Loucy (cell line): ENCODE measurements at regions not wholly inside any gene's neighbourhood (a gene's known extent, or its start where the extent isn't known, plus 50 kb on each side); places are given as distances from the start of the nearest gene placed in this dataset.

Source experiments
- H2AFZ ChIP-seq: fragments of 200-600 bp; sonication (generic); 2 replicates; pipeline ENCODE4 v1.6.0; 2016; ENCODE audit warnings: antibody characterized with exemption, mild to moderate bottlenecking, low read length, moderate library complexity
- H3F3A ChIP-seq: fragments of 200-600 bp; 2 replicates; pipeline ENCODE4 v1.6.0; 2016; ENCODE audit warnings: antibody characterized with exemption, low read depth, mild to moderate bottlenecking
- H3K27me3 ChIP-seq: fragments of 200-600 bp; sonication (generic); 2 replicates; pipeline ENCODE4 v1.6.1; 2014; ENCODE audit warnings: low read length, mild to moderate bottlenecking; ENCODE audit not compliant: insufficient read depth, poor library complexity, severe bottlenecking
- H3K36me3 ChIP-seq: fragments of 200-600 bp; sonication (generic); 2 replicates; pipeline ENCODE4 v1.6.1; 2016; ENCODE audit warnings: low read length; ENCODE audit not compliant: insufficient read depth
- H3K4me1 ChIP-seq: fragments of 200-600 bp; sonication (generic); 2 replicates; pipeline ENCODE4 v1.5.1; 2014; ENCODE audit warnings: low read length, mild to moderate bottlenecking; ENCODE audit not compliant: insufficient read depth, poor library complexity, severe bottlenecking
- H3K4me2 ChIP-seq: fragments of 200-600 bp; sonication (generic); 2 replicates; pipeline ENCODE4 v1.6.0; 2014; ENCODE audit warnings: antibody characterized with exemption, low read length, low read depth, mild to moderate bottlenecking; ENCODE audit not compliant: poor library complexity, severe bottlenecking
- H3K4me3 ChIP-seq: fragments of 200-600 bp; sonication (generic); 2 replicates; pipeline ENCODE4 v1.5.1; 2014; ENCODE audit warnings: low read length, mild to moderate bottlenecking, mixed read lengths; ENCODE audit not compliant: poor library complexity, severe bottlenecking
- H3K79me2 ChIP-seq: fragments of 200-600 bp; sonication (generic); 2 replicates; pipeline ENCODE4 v1.6.1; 2014; ENCODE audit warnings: low read length; ENCODE audit not compliant: insufficient read depth
- H3K9ac ChIP-seq: fragments of 200-600 bp; sonication (generic); 2 replicates; pipeline ENCODE4 v1.6.0; 2014; ENCODE audit warnings: mild to moderate bottlenecking, low read depth, low read length, moderate library complexity; ENCODE audit not compliant: poor library complexity, severe bottlenecking
- H3K9me2 ChIP-seq: fragments of 200-600 bp; sonication (generic); replicated peaks from 2 replicates; pipeline ENCODE4 v1.6.1; 2016; ENCODE audit warnings: low read depth, low read length, mixed read lengths
- H3K9me3 ChIP-seq: fragments of 200-600 bp; sonication (generic); 2 replicates; pipeline ENCODE4 v1.6.1; 2014; ENCODE audit warnings: mild to moderate bottlenecking, antibody characterized with exemption, low read length, low read depth; ENCODE audit not compliant: insufficient read depth
- H4K20me1 ChIP-seq: fragments of 200-600 bp; sonication (generic); 2 replicates; pipeline ENCODE4 v1.6.0; 2014; ENCODE audit warnings: antibody characterized with exemption, low read length, mild to moderate bottlenecking; ENCODE audit not compliant: insufficient read depth, poor library complexity, severe bottlenecking
- EZH2phosphoT487 ChIP-seq: fragments of 200-600 bp; IDR thresholded peaks from 2 replicates; pipeline ENCODE4 v1.6.1; 2018; ENCODE audit warnings: antibody characterized with exemption, mild to moderate bottlenecking, moderate library complexity, borderline replicate concordance
- TF ChIP-seq, protein P1 (sequence below): fragments of 200-600 bp; sonication (generic); conservative IDR thresholded peaks from 2 replicates; pipeline ENCODE4 v1.5.1; 2014; ENCODE audit warnings: mild to moderate bottlenecking, antibody characterized with exemption, low read length

DNA sequence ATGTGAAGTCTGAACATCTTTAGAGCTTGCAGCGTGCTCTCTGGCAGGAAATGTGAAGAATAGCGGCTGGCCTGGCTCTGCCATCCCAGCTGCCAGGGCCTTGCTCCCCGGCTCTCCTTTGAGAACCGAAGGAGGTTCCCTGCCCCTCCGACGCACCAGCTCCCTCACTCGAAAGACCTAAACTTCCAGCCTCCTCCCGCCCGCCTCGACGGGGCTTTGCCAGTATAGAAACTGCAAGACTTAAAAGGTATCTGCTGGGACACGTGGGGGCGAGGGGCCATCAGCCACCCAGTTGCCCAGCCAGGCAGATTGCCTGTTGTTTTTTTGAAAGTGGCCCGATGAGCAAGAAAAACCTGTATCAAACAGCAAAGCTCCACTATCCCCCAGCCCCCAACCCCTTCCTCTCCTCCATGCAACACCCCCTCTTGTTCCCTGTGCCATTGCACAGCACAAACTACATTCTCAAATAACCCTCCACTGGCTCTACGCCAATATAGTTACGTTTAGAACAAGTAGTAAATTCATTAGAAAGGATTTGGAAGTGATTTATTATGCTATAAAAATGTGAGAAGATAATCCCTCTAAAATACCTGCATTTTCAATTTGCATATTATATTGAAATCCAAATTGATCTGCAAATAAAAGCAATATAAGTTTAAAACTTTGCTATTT is 331.9 kb downstream of the MED10 start:
- no peaks in the 10 kb centered on the region for H4K20me1 ChIP-seq
- H3K36me3 ChIP-seq: no peaks in the 10 kb centered on the region
- TF ChIP-seq EZH2phosphoT487: no peak
- TF ChIP-seq, protein P1, sequence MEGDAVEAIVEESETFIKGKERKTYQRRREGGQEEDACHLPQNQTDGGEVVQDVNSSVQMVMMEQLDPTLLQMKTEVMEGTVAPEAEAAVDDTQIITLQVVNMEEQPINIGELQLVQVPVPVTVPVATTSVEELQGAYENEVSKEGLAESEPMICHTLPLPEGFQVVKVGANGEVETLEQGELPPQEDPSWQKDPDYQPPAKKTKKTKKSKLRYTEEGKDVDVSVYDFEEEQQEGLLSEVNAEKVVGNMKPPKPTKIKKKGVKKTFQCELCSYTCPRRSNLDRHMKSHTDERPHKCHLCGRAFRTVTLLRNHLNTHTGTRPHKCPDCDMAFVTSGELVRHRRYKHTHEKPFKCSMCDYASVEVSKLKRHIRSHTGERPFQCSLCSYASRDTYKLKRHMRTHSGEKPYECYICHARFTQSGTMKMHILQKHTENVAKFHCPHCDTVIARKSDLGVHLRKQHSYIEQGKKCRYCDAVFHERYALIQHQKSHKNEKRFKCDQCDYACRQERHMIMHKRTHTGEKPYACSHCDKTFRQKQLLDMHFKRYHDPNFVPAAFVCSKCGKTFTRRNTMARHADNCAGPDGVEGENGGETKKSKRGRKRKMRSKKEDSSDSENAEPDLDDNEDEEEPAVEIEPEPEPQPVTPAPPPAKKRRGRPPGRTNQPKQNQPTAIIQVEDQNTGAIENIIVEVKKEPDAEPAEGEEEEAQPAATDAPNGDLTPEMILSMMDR: no peak
- no peak overlapping the region for H3K4me3 ChIP-seq
- no peaks in the 10 kb centered on the region for H3K27me3 ChIP-seq
- no peak overlapping the region for H3K4me2 ChIP-seq
- H3K9me3 ChIP-seq: no peaks in the 10 kb centered on the region
- H3F3A ChIP-seq: no peaks in the 10 kb centered on the region
- no peaks in the 10 kb centered on the region for H3K4me1 ChIP-seq
- H3K9ac ChIP-seq: no peak overlapping the region
- H3K9me2 ChIP-seq: no peaks in the 10 kb centered on the region
- no peaks in the 10 kb centered on the region for H3K79me2 ChIP-seq
- no peak overlapping the region for H2AFZ ChIP-seq

DNA sequence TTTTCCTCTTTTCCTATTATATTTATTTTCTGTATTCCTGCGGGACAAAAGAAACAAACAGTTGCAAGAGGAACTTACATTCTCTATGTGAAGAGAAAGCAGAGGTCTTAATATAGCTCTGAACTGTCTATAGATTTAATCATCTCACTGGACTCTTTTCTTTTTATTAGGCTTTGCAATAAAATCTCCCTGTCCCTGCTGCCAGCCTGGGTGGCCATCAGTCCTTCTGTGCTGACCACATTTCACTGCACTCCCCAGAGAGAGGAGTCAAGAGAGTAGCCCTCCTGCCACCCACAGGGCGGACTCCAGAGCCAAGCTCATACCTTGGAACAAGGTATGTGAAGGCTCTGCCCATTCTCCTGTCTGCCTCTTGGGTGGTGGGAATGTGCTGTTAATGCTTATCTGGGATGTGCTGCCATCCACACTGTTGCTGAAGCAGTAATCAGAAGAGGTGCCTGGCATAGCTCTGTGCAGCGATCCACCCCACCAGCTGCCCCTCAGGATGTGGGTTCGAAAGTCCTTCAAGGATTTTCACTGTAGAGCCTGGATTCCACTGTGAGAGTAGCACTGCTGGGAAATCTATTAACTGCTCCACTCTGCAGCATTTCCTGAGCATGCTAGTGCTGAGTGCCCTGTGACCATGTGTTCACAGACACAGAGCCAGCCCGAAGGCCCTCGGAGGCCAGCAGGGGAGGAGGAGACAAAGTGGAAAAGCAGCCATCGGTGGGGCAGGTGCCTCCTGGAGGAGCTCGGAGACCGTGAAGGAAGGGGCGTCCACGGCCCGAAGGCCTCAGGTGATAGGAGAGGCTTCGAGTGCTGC is 334.6 kb downstream of the MED10 start:
- TF ChIP-seq, protein P1: no peak
- TF ChIP-seq EZH2phosphoT487: no peak
- Histone ChIP-seq H3K79me2 (no peaks in the 10 kb centered on the region), H3K36me3 (no peaks in the 10 kb centered on the region), H3K4me1 (no peaks in the 10 kb centered on the region), H3K9me2 (no peaks in the 10 kb centered on the region), H3F3A (no peaks in the 10 kb centered on the region), H3K9me3 (no peaks in the 10 kb centered on the region), H3K27me3 (no peaks in the 10 kb centered on the region), H3K4me2 (no peak overlapping the region), H4K20me1 (no peaks in the 10 kb centered on the region), H3K4me3 (no peak overlapping the region), H2AFZ (no peak overlapping the region), H3K9ac (no peak overlapping the region)

DNA sequence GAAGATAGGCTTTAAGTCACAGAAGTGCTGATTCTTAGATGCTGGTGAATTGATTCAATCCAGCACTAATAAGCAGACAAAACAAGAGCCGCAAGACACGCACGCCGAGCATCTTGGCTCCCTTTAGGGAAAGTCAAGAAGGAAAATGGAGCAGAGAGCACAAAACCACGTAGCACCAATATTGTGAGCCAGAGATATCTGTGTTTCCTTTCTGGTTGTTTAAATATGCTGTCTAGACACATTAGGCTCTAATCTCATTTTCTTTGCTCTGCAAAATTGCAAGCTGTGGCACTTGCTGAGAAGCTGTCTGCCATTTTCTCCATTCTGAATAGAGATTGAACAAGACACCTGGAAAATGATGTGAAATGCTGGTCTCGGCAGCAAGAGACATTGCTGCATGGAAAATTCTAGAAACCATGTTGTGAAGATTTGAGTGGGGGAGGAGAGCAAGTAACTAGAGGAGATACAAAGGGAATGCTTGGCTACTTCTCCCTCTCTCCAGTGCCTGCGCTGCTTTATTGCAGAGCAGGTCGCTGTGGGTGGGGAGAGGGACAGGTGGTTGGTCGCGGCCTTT is 336.3 kb downstream of the MED10 start:
- Histone ChIP-seq H3K36me3 (no peaks in the 10 kb centered on the region), H3K9me3 (no peaks in the 10 kb centered on the region), H3K27me3 (no peaks in the 10 kb centered on the region), H3K4me2 (no peak overlapping the region), H3K4me1 (no peaks in the 10 kb centered on the region), H2AFZ (no peak overlapping the region), H3K9ac (no peak overlapping the region), H3K9me2 (no peaks in the 10 kb centered on the region), H3K79me2 (no peaks in the 10 kb centered on the region), H3K4me3 (no peak overlapping the region), H3F3A (no peaks in the 10 kb centered on the region), H4K20me1 (no peaks in the 10 kb centered on the region)
- TF ChIP-seq EZH2phosphoT487: no peak
- TF ChIP-seq, protein P1: no peak
